Spleen (tissue), 7 donors: ENCODE measurements at regions not wholly inside any gene's neighbourhood (a gene's known extent, or its start where the extent isn't known, plus 50 kb on each side); places are given as distances from the start of the nearest gene placed in this dataset.

Experiments
- CTCF ChIP-seq, 11 experiments: fragments of 200-600 bp in 7 of 11; fragments of 450-650 bp in 4 of 11; sonication (generic) in 4 of 11; IDR thresholded peaks in 8 of 11; conservative IDR thresholded peaks in 3 of 11; 1 replicate in 7 of 11; 2 replicates in 4 of 11; pipeline versions ENCODE4 v1.4.0 to v1.8.0; 2016 to 2021; ENCODE audit warnings: antibody characterized with exemption in 11 of 11, inconsistent platforms in 4 of 11, mild to moderate bottlenecking in 1 of 11
- POLR2A ChIP-seq, 3 donors: fragments of 450-650 bp; IDR thresholded peaks; one replicate each; pipeline ENCODE4 v1.5.1; 2017; ENCODE audit warnings: antibody characterized with exemption in 3 of 3, mild to moderate bottlenecking in 1 of 3
- POLR2AphosphoS5 ChIP-seq, 3 donors: sonication (generic); formaldehyde crosslinking; IDR thresholded peaks; one replicate each; pipeline ENCODE4 v1.5.1; 2017; ENCODE audit warnings: antibody characterized with exemption in 3 of 3
- donor health status: DM: no; HTN: no; CAD: no; lungs with moderate emphysema.
- donor health status: DM: no; HTN: no; CAD: no.
- donor health status: DM: no; HTN: no; CAD: no.

DNA sequence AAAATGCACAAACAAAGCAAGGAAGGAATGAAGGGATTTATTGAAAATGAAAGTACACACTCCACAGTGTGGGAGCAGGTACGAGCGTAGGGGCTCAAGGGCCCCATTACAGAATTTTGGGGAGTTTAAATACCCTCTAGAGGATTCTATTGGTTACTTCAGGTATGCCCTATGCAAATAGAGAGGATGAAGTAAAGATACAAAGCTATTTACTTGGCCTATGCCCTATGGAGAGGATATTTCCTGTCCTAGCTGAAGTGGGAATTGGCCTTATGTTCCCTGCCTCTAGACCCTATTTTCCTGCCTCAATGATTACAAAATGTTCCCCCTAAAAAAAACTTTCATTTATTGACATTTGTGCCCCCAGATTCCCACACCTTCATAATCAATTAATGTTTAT lies 59.7 kb upstream of the ASIP start:
- no peak for TF ChIP-seq POLR2AphosphoS5 (IDR thresholded peaks at IDR 0.05)
- TF ChIP-seq CTCF (IDR thresholded peaks at IDR 0.05 in 8 of 11, conservative IDR thresholded peaks at IDR 0.05 in 3 of 11), result no peak
- no peak for TF ChIP-seq POLR2A (IDR thresholded peaks at IDR 0.05)
